ENCODE measurements at regions not wholly inside any gene's neighbourhood (a gene's known extent, or its start where the extent isn't known, plus 50 kb on each side); places are given as distances from the start of the nearest gene placed in this dataset.
"Not testable (repeated sequence)": the region's sequence is repeated elsewhere in the genome, so short reads cannot be mapped to it uniquely, and the experiment has no call there.

DNA sequence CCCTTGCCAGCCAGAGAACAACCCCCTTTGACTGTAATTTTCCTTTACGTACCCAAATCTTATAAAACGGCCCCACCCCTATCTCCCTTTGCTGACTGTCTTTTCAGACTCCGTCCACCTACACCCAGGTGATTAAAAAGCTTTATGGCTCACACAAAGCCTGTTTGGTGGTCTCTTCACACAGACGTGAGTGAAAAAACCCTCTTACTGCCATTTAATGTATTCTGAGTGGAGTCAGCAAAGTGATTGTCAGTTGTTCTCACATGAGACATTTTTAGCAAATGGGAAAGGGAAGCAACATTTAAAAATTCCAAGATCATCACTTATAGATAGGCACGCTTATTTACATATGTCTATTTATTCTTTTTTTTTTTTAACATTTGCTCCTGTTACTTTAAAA lies 1701.3 kb upstream of the LRRTM1 start:
- TF ChIP-seq, protein P1, sequence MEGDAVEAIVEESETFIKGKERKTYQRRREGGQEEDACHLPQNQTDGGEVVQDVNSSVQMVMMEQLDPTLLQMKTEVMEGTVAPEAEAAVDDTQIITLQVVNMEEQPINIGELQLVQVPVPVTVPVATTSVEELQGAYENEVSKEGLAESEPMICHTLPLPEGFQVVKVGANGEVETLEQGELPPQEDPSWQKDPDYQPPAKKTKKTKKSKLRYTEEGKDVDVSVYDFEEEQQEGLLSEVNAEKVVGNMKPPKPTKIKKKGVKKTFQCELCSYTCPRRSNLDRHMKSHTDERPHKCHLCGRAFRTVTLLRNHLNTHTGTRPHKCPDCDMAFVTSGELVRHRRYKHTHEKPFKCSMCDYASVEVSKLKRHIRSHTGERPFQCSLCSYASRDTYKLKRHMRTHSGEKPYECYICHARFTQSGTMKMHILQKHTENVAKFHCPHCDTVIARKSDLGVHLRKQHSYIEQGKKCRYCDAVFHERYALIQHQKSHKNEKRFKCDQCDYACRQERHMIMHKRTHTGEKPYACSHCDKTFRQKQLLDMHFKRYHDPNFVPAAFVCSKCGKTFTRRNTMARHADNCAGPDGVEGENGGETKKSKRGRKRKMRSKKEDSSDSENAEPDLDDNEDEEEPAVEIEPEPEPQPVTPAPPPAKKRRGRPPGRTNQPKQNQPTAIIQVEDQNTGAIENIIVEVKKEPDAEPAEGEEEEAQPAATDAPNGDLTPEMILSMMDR (IDR thresholded peaks at IDR 0.05; ENCODE audit: insufficient read depth, low read length, poor library complexity, severe bottlenecking): not testable (repeated sequence)
- TF ChIP-seq EZH2phosphoT487 (conservative IDR thresholded peaks at IDR 0.05; ENCODE audit: low read length): not testable (repeated sequence)

All from SU-DHL-6 (cell line).